Nephron (organoid): ENCODE measurements at regions not wholly inside any gene's neighbourhood (a gene's known extent, or its start where the extent isn't known, plus 50 kb on each side); places are given as distances from the start of the nearest gene placed in this dataset.

Experiments
- H3K27ac Mint-ChIP-seq, 3 experiments: 2 replicates each; pipeline ENCODE4 v1.8.0; 2020; ENCODE audit warnings: mixed read lengths in 3 of 3, mild to moderate bottlenecking in 2 of 3, moderate library complexity in 1 of 3
- H3K27me3 Mint-ChIP-seq: 2 replicates; pipeline ENCODE4 v1.8.0; 2021; ENCODE audit warnings: low read depth, mild to moderate bottlenecking, moderate library complexity, mixed read lengths
- H3K36me3 Mint-ChIP-seq: 2 replicates; pipeline ENCODE4 v1.8.0; 2020; ENCODE audit warnings: low read depth, mixed read lengths
- H3K4me1 Mint-ChIP-seq: 2 replicates; pipeline ENCODE4 v1.8.0; 2020; ENCODE audit warnings: mixed read lengths
- H3K4me3 Mint-ChIP-seq, 3 experiments: 2 replicates each; pipeline ENCODE4 v1.8.0; 2020; ENCODE audit warnings: mild to moderate bottlenecking in 3 of 3, mixed read lengths in 3 of 3, moderate library complexity in 2 of 3
- H3K9me3 Mint-ChIP-seq: 2 replicates; pipeline ENCODE4 v1.8.0; 2020; ENCODE audit warnings: mixed read lengths
- TF ChIP-seq, protein P1 (sequence below), 3 experiments: fragments of 200-600 bp; sonication (generic); IDR thresholded peaks; one replicate each; pipeline ENCODE4 v1.5.0; 2021; ENCODE audit warnings: antibody characterized with exemption in 3 of 3; ENCODE audit not compliant: unreplicated experiment in 3 of 3

DNA sequence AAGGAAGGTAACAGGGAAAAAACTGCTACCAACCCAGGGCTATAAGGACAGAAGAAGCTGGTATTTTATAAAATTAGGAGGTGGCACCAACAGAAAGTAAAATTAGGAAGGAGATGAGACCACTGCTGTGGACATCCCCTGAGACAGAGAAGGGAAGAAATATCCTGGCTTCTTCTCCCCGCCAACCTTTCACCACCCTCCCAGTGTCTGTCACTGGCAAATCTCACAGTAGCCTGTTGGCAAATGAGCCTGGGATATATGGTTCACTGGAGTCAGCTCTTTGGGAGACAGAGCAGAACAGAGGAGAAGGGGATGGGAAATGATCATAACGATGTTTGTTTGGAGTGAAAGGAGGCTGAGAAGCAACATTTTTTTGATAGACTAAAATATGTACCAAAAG lies 190.9 kb upstream of the PACRGL start:
- TF ChIP-seq, protein P1, sequence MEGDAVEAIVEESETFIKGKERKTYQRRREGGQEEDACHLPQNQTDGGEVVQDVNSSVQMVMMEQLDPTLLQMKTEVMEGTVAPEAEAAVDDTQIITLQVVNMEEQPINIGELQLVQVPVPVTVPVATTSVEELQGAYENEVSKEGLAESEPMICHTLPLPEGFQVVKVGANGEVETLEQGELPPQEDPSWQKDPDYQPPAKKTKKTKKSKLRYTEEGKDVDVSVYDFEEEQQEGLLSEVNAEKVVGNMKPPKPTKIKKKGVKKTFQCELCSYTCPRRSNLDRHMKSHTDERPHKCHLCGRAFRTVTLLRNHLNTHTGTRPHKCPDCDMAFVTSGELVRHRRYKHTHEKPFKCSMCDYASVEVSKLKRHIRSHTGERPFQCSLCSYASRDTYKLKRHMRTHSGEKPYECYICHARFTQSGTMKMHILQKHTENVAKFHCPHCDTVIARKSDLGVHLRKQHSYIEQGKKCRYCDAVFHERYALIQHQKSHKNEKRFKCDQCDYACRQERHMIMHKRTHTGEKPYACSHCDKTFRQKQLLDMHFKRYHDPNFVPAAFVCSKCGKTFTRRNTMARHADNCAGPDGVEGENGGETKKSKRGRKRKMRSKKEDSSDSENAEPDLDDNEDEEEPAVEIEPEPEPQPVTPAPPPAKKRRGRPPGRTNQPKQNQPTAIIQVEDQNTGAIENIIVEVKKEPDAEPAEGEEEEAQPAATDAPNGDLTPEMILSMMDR (IDR thresholded peaks at IDR 0.05; ENCODE audit: unreplicated experiment in 3 of 3), result no peak
- Mint-ChIP-seq H3K36me3 (peaks cover 16% of the 10 kb centered on the region), H3K27ac (no peak overlapping the region), H3K27me3 (no peaks in the 10 kb centered on the region), H3K4me3 (no peak overlapping the region), H3K4me1 (no peaks in the 10 kb centered on the region), H3K9me3 (no peaks in the 10 kb centered on the region)

DNA sequence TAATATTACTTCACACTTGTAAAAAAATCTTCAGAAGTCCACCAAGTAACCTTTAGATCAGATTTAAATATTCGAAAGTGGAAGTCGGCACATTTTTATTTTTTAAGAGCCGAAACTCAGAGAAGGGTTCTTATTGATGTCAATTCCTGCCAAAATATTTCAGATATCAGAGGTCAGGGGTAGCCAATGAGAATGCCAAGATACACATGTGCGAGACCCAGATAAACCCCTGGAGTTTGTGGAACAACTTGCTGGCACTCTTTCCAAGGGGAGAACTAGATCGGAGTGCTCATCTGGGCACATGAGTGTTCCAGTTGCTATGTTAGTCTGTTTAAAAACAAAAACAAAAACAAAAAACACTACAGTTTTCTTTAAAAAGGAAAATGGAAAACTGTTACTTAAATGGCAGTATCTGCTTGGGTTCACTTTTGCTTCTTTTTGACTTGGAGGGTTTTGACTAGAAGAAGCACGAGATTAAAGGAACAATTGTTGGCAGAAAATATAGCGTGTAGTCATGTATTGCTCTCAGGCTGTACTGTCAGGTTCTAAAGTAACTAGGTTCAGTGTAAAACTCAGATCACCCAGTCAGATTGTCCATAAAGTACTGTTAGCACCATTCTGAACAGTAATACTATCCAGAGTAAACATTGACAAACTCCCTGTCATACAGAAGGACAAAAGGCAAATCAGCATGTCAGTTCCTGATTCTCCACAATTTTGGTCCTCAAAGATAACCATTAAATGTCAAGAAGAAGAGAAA lies 188.0 kb upstream of the PACRGL start:
- H3K4me3 Mint-ChIP-seq, result no peak overlapping the region
- TF ChIP-seq, protein P1 (IDR thresholded peaks at IDR 0.05; ENCODE audit: unreplicated experiment in 3 of 3), result no peak
- H3K9me3 Mint-ChIP-seq, result no peaks in the 10 kb centered on the region
- no peak overlapping the region for H3K27ac Mint-ChIP-seq
- H3K4me1 Mint-ChIP-seq, result no peaks in the 10 kb centered on the region
- no peaks in the 10 kb centered on the region for H3K27me3 Mint-ChIP-seq
- peaks cover 16% of the 10 kb centered on the region for H3K36me3 Mint-ChIP-seq

DNA sequence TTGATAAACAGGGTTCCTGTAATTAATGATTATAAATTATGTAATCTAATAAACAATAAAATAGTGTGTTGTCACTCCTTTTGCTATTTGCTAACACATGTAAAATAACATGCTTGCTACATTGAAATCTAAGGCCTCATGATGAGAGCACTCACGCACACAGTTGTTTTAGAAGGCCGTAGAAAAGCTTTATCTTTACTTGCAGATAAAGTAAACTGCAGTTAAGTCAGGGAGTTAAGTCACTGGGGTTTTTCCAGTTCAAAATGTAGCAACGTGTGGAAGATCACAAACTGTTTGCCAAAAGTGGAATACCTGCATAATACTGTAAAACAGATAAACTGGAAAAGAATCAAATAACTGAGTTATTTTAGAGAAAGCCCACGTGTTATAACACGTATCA lies 187.3 kb upstream of the PACRGL start:
- no peaks in the 10 kb centered on the region for H3K9me3 Mint-ChIP-seq
- H3K27me3 Mint-ChIP-seq, result no peaks in the 10 kb centered on the region
- no peak overlapping the region for H3K4me3 Mint-ChIP-seq
- peaks cover 20% of the 10 kb centered on the region for H3K36me3 Mint-ChIP-seq
- TF ChIP-seq, protein P1 (IDR thresholded peaks at IDR 0.05; ENCODE audit: unreplicated experiment in 3 of 3), result no peak
- H3K4me1 Mint-ChIP-seq, result no peaks in the 10 kb centered on the region
- H3K27ac Mint-ChIP-seq, result no peak overlapping the region

DNA sequence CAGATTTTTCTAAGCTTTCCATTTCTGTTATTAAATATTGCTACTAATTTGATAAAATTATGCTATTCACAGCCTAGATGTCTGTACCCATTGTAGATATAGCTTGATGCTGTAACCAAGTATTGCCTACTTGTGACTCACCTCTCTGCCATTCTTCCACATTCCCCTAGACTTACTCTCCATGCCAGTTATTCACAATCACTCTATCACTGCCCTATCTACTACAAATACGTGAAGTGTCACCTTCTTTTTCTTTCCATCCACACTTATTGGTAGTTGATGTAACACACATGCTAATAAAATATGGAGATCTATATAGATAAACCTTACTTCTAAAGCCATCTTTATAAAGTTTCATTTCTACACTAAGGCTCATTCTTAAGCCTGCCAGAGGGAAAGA lies 179.4 kb upstream of the PACRGL start:
- Mint-ChIP-seq H3K9me3 (no peaks in the 10 kb centered on the region), H3K36me3 (peaks cover 45% of the 10 kb centered on the region), H3K27me3 (no peaks in the 10 kb centered on the region), H3K27ac (no peak overlapping the region), H3K4me3 (no peak overlapping the region), H3K4me1 (no peaks in the 10 kb centered on the region)
- TF ChIP-seq, protein P1 (IDR thresholded peaks at IDR 0.05; ENCODE audit: unreplicated experiment in 3 of 3), result no peak

DNA sequence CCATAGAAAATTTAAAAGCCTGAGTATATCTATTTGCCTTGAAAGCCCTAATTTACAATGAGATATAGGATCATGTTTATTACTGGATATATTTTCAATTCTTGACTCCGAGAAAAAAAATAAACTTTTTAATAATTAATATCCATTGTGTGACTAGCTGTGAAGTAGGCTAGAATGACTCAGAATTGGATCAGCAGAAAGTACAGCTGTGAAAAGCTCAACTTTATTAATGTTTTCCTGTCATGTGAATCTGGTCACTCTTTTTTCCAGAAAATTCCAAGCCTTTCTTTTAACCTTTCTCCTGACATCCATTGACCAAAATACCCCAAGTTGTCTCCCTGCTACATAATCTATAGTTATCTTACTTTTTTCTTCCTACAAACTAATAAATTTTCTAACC lies 171.8 kb upstream of the PACRGL start:
- Mint-ChIP-seq H3K36me3 (peaks cover 61% of the 10 kb centered on the region), H3K4me3 (no peak overlapping the region), H3K27ac (no peak overlapping the region), H3K9me3 (no peaks in the 10 kb centered on the region), H3K4me1 (no peaks in the 10 kb centered on the region), H3K27me3 (no peaks in the 10 kb centered on the region)
- TF ChIP-seq, protein P1 (IDR thresholded peaks at IDR 0.05; ENCODE audit: unreplicated experiment in 3 of 3), result no peak

DNA sequence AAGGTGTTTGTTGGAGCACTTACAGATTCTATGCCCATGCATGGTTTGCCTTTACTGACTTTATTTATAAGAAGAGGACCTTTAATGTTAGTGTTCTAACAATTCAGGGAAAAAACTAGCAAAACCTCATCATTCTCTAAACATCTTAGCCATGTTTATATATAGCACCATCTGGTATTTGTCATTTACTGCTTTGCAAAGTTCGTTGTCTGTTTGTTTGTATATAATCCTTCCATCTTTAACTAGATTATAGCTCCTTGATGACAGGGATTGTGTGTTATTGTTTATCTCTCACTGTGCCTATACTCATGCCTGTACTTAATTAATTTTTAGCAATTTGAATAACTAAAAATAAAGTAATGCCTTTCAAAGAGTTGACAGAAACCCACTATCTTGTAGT lies 170.6 kb upstream of the PACRGL start:
- Mint-ChIP-seq H3K4me3 (no peak overlapping the region), H3K4me1 (no peaks in the 10 kb centered on the region), H3K9me3 (no peaks in the 10 kb centered on the region), H3K27ac (no peak overlapping the region), H3K27me3 (no peaks in the 10 kb centered on the region), H3K36me3 (peaks cover 66% of the 10 kb centered on the region)
- TF ChIP-seq, protein P1 (IDR thresholded peaks at IDR 0.05; ENCODE audit: unreplicated experiment in 3 of 3), result no peak
